ENCODE measurements at regions not wholly inside any gene's neighbourhood (a gene's known extent, or its start where the extent isn't known, plus 50 kb on each side); places are given as distances from the start of the nearest gene placed in this dataset.
"Not testable (repeated sequence)": the region's sequence is repeated elsewhere in the genome, so short reads cannot be mapped to it uniquely, and the experiment has no call there.

DNA sequence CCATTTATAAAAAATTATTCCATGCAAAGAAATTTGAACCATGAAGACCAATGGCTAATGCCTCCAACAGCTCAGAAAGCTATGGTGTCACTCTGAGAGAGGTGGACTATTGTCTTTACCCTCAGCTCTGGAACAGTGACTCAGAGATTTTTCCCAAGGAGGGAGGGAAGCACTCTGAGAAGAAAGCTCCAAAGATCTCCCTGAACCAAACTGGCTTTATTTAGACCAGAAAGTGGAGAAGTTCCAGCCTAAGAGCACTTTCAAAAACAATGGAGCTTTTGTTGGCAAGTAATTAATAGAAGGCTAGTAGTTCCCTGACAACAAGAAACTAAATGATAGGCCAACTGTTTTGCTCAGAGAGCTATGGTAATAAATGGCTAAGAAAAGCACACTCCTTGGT, 599.9 kb upstream of the MDGA2 start:
- in situ Hi-C loops (cut with MboI; ENCODE audit: low pct_unique_long_range_greater_than_20kb, low sequenced_read_pairs, unreplicated experiment): no loop called here
- DNase-seq (ENCODE audit: low spot score): no peak
- TF ChIP-seq, protein P1, sequence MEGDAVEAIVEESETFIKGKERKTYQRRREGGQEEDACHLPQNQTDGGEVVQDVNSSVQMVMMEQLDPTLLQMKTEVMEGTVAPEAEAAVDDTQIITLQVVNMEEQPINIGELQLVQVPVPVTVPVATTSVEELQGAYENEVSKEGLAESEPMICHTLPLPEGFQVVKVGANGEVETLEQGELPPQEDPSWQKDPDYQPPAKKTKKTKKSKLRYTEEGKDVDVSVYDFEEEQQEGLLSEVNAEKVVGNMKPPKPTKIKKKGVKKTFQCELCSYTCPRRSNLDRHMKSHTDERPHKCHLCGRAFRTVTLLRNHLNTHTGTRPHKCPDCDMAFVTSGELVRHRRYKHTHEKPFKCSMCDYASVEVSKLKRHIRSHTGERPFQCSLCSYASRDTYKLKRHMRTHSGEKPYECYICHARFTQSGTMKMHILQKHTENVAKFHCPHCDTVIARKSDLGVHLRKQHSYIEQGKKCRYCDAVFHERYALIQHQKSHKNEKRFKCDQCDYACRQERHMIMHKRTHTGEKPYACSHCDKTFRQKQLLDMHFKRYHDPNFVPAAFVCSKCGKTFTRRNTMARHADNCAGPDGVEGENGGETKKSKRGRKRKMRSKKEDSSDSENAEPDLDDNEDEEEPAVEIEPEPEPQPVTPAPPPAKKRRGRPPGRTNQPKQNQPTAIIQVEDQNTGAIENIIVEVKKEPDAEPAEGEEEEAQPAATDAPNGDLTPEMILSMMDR (IDR thresholded peaks at IDR 0.05; ENCODE audit: extremely low read depth, insufficient read depth, missing control alignments): no peak

DNA sequence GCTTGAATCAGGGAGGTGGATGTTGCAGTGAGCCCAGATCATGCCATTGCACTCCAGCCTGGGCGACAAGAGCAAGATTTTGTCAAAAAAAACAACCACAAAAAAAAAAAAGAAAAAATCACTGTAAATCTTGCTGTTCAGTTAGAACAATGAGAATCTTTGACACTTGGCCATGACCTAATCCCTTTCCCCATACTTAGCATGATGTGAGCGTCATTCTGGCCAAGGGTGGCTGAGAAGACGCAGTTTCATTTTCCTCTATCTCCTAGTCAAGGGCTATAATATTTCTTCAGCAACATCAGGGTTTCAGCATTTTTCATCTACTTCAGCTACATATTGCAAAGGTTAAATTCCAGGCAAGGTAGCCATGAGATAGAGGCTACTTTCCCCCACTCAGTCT, 599.4 kb upstream of the MDGA2 start:
- TF ChIP-seq, protein P1 (IDR thresholded peaks at IDR 0.05; ENCODE audit: extremely low read depth, insufficient read depth, missing control alignments): no peak
- in situ Hi-C loops (cut with MboI; ENCODE audit: low pct_unique_long_range_greater_than_20kb, low sequenced_read_pairs, unreplicated experiment): no loop called here

DNA sequence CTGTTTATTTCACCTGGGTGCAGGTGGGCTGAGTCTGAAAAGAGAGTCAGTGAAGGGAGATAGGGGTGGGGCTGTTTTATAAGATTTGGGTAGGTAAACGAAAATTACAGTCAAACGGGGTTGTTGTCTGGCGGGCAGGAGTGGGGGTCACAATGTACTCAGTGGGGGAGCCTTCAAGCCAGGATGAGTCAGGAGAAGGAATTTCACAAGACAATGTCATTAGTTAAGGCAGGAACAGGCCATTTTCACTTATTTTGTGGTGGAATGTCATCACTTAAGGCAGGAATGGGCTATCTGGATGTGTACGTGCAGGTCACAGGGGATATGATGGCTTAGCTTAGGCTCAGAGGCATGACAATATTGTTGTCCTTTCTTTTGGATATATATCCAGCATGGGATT, 592.5 kb upstream of the MDGA2 start:
- DNase-seq (ENCODE audit: low spot score); in situ Hi-C loops (cut with MboI; ENCODE audit: low pct_unique_long_range_greater_than_20kb, low sequenced_read_pairs, unreplicated experiment): not testable (repeated sequence)

More for the DNA sequence above, 599.4 kb upstream of the MDGA2 start:
- no peak for DNase-seq (ENCODE audit: low spot score)

DNA sequence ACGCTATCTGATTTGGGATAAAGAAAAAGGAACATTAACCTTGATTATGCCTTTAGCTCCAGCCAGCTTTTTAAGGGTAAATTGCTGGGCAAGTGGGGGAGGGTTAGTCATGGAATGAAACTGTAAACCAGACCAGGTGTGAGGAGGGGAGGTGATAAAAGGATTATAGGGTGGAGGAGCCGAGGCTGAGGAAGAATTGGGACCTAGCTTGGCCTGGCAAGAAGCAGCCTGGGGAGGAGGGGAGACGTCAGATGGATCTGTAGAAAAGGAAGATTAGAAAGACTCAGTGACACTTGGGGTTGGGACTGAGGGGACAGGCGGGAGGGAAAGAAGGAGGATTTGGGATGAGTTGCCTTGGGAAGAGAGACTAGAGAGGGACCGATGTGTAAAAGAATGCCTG, 590.8 kb upstream of the MDGA2 start:
- DNase-seq (ENCODE audit: low spot score); in situ Hi-C loops (cut with MboI; ENCODE audit: low pct_unique_long_range_greater_than_20kb, low sequenced_read_pairs, unreplicated experiment): not testable (repeated sequence)

DNA sequence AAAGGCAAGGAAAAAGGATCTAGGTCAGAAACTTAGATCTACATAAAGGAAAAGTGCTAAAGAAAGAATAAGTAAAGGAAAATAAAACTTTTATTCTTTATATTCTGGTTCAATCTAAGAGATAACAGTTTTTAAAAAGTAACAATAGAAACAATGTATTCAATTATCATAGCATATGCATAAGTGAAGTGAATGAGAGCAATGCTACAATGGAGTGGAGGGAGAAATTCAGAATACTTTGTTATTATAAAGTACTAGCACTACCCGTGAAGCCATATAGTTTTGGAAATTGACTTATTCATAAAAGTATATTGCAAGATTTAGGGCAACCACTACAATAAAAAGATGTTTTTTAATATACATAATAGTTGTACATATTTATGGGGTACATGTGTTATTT, 586.0 kb upstream of the MDGA2 start:
- DNase-seq (ENCODE audit: low spot score): no peak
- in situ Hi-C loops (cut with MboI; ENCODE audit: low pct_unique_long_range_greater_than_20kb, low sequenced_read_pairs, unreplicated experiment): no loop called here
- TF ChIP-seq, protein P1 (IDR thresholded peaks at IDR 0.05; ENCODE audit: extremely low read depth, insufficient read depth, missing control alignments): no peak

DNA sequence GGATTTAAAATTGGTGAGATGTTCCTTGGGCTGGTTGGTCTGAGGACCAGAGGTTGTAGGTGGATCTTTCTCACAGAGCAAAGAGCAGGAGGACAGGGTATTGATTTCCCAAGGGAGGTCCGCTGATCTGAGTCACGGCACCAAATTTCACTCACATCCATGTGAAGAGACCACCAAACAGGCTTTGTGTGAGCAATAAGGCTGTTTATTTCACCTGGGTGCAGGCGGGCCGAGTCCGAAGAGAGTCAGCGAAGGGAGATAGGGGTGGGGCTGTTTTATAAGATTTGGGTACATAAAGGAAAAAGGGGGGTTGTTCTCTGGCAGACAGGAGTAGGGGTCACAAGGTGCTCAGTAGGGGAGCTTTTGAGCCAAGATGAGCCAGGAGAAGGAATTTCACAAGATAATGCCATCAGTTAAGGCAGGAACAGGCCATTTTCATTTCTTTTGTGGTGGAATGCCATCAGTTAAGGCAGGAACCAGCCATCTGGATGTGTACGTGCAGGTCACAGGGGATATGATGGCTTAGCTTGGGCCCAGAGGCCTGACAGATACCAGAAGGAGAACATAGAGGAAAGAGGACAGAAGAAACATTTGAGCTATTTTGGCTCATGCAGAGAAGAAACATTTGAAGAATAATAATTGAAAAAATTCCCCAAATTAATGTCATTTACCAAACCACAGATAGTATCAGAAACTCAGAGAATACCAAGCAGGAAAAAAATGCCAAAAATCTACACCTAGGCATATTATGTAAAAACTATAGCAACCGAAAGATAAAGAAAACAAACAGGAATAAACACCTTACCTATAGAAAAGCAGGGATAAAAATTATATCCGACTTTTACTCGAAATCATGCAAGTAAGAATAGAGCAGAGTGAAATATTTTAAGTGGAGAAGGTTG, 585.2 kb upstream of the MDGA2 start:
- DNase-seq (ENCODE audit: low spot score); in situ Hi-C loops (cut with MboI; ENCODE audit: low pct_unique_long_range_greater_than_20kb, low sequenced_read_pairs, unreplicated experiment): not testable (repeated sequence)

DNA sequence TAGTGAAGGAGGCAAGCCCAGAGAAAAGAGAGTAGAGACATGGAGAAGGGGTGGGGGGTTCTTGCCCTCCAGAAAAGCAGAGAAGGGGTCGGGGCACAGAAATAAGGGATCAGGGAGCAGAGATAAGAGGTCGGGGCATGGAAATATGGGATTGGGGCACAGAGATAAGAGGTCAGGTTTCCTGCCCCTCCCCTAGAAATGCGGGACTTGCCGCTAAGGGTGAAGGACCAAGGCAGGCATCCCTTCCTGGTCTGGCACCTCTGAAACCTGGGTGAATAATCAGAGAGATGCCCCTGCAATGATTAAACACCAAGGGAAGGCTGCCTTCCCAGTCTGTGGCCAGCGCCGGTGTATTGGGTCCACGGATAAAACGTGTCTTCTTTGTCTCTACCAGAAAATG, 584.5 kb upstream of the MDGA2 start:
- in situ Hi-C loops (cut with MboI; ENCODE audit: low pct_unique_long_range_greater_than_20kb, low sequenced_read_pairs, unreplicated experiment); DNase-seq (ENCODE audit: low spot score): not testable (repeated sequence)

DNA sequence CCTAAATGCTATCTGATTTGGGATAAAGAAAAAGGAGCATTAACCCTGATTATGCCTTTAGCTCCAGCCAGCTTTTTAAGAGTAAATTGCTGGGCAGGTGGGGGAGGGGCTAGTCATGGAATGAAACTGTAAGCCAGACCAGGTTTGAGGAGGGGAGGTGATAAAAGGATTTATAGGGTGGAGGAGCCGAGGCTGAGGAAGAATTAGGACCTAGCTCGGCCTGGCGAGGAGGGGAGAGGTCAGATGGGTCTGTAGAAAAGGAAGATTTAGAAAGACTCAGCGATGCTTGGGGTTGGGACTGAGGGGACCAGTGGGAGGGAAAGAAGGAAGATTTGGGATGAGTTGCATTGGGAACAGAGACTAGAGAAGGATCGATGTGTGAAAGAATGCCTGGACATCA, 583.8 kb upstream of the MDGA2 start:
- in situ Hi-C loops (cut with MboI; ENCODE audit: low pct_unique_long_range_greater_than_20kb, low sequenced_read_pairs, unreplicated experiment); DNase-seq (ENCODE audit: low spot score): not testable (repeated sequence)

DNA sequence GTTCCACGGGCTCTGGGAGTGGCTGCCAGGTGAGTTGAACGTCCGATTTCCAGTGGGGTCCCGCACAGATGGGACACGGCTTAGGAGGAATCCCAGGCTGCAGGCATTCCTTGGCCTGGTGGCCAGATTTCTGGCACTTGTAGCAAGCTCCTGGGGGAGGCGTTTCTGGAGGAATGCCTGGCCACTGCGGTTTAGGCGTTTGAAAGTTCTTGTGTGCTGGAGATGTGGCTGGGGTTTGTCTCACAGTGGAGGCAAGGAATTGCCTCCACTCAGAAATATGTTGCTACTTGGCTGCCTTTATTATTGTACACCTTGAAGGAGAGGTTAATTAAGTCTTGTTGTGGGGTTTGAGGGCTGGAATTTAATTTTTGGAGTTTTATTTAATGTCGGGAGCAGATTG, 583.3 kb upstream of the MDGA2 start:
- in situ Hi-C loops (cut with MboI; ENCODE audit: low pct_unique_long_range_greater_than_20kb, low sequenced_read_pairs, unreplicated experiment); DNase-seq (ENCODE audit: low spot score): not testable (repeated sequence)

DNA sequence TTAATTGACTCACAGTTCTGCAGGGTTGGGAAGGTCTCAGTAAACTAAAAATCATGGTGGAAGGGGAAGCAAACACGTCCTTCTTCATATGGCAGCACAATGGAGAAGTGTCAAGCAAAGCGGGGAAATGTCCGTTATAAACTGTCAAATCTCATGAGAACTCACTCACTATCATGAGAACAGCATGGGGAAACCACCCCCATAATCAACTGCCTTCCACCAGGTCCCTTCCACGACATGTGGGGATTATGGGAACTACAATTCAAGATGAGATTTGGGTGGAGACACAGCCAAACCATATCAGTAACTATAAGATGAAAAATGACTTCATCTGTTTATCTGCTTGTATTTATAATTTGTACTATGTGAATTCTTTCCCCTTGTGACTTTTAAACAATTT, 577.6 kb upstream of the MDGA2 start:
- TF ChIP-seq, protein P1 (IDR thresholded peaks at IDR 0.05; ENCODE audit: extremely low read depth, insufficient read depth, missing control alignments): no peak
- no peak for DNase-seq (ENCODE audit: low spot score)
- in situ Hi-C loops (cut with MboI; ENCODE audit: low pct_unique_long_range_greater_than_20kb, low sequenced_read_pairs, unreplicated experiment): no loop called here
